Breast epithelium (tissue), 3 donors: ENCODE measurements at regions not wholly inside any gene's neighbourhood (a gene's known extent, or its start where the extent isn't known, plus 50 kb on each side); places are given as distances from the start of the nearest gene placed in this dataset.

Experiments
- CTCF ChIP-seq, 3 donors: fragments of 450-650 bp; IDR thresholded peaks; one replicate each; pipeline ENCODE4 v1.5.1; 2016 to 2017; ENCODE audit warnings: antibody characterized with exemption in 3 of 3, mild to moderate bottlenecking in 3 of 3, moderate library complexity in 3 of 3
- POLR2AphosphoS5 ChIP-seq, 3 donors: sonication (generic); formaldehyde crosslinking; IDR thresholded peaks; one replicate each; pipeline ENCODE4 v1.6.1; 2017; ENCODE audit warnings: antibody characterized with exemption in 3 of 3

GRCh38 chr2:64840426-64840881 lies 148.7 kb upstream of the SLC1A4 start:
- TF ChIP-seq POLR2AphosphoS5 (IDR thresholded peaks at IDR 0.05) (no peak), CTCF (IDR thresholded peaks at IDR 0.05) (no peak)
